ENCODE measurements at regions not wholly inside any gene's neighbourhood (a gene's known extent, or its start where the extent isn't known, plus 50 kb on each side); places are given as distances from the start of the nearest gene placed in this dataset.
A peak's percentile ranks its signal among the peaks of the same experiment; 100 is the strongest.
"Not testable (repeated sequence)": the region's sequence is repeated elsewhere in the genome, so short reads cannot be mapped to it uniquely, and the experiment has no call there.

GRCh38 chr4:17250591-17250990 lies 261.3 kb downstream of the QDPR start:
- WGBS, 2 experiments (ENCODE audit: insufficient coverage in 2 of 2) = 90 to 96% methylated on average over 2 to 3 of the region's 4 CpGs
- Histone ChIP-seq H3K9me3 (ENCODE audit: control insufficient read depth, low read length) (no peaks in the 10 kb centered on the region), H3K4me3 (ENCODE audit: extremely low read depth, insufficient read depth, low read length, poor library complexity, severe bottlenecking) (no peak overlapping the region), H3K36me3 (ENCODE audit: control insufficient read depth, insufficient read depth, low read length) (no peaks in the 10 kb centered on the region), H3K27ac (ENCODE audit: low read depth, low read length, severe bottlenecking) (no peak overlapping the region), H3K4me1 (ENCODE audit: control insufficient read depth, insufficient read depth, low read length, poor library complexity, severe bottlenecking) (no peaks in the 10 kb centered on the region)

- Histone ChIP-seq H3K4me3 (ENCODE audit: extremely low read depth, insufficient read depth, low read length, poor library complexity, severe bottlenecking) (no peak overlapping the region), H3K36me3 (ENCODE audit: control insufficient read depth, insufficient read depth, low read length) (no peaks in the 10 kb centered on the region), H3K9me3 (ENCODE audit: control insufficient read depth, low read length) (no peaks in the 10 kb centered on the region), H3K4me1 (ENCODE audit: control insufficient read depth, insufficient read depth, low read length, poor library complexity, severe bottlenecking) (no peaks in the 10 kb centered on the region), H3K27ac (ENCODE audit: low read depth, low read length, severe bottlenecking) (no peak overlapping the region)
- no CpG with 5 or more reads among the region's 2 CpGs for WGBS, 2 experiments (ENCODE audit: insufficient coverage in 2 of 2)
These were observed 265.2 kb downstream of the QDPR start for GRCh38 chr4:17246656-17247055.

DNA sequence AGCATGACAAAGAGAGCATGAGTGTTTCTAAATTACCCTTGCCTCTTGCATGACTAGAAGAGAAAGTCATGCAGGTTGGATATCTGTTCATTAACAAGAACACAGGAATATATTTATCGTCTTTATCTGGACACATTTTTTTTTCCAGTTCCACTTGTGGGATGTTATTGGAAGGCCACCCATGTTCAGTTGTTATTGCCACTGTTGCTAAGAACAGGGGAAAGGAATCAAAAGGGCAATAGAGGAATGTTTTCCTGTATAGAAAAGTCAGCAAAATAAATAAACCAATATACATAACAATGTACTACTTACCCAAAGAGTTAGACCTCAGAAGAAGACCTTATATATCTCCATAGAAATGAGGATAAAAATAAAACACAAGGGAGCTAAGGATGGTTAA lies 270.1 kb downstream of the QDPR start:
- WGBS, 2 experiments (ENCODE audit: insufficient coverage in 2 of 2) = no CpG with 5 or more reads among the region's 1 CpG
- H3K27ac ChIP-seq (ENCODE audit: low read depth, low read length, severe bottlenecking) = no peak overlapping the region
- no peaks in the 10 kb centered on the region for H3K36me3 ChIP-seq (ENCODE audit: control insufficient read depth, insufficient read depth, low read length)
- no peaks in the 10 kb centered on the region for H3K4me1 ChIP-seq (ENCODE audit: control insufficient read depth, insufficient read depth, low read length, poor library complexity, severe bottlenecking)
- H3K9me3 ChIP-seq (ENCODE audit: control insufficient read depth, low read length) = no peaks in the 10 kb centered on the region
- H3K4me3 ChIP-seq (ENCODE audit: extremely low read depth, insufficient read depth, low read length, poor library complexity, severe bottlenecking) = no peak overlapping the region

GRCh38 chr4:17238633-17239032 lies 273.3 kb downstream of the QDPR start:
- WGBS, 2 experiments (ENCODE audit: insufficient coverage in 2 of 2) = 96 to 99% methylated on average over 6 of the region's 6 CpGs
- Histone ChIP-seq H3K4me3 (ENCODE audit: extremely low read depth, insufficient read depth, low read length, poor library complexity, severe bottlenecking) (no peak overlapping the region), H3K4me1 (ENCODE audit: control insufficient read depth, insufficient read depth, low read length, poor library complexity, severe bottlenecking) (no peaks in the 10 kb centered on the region), H3K27ac (ENCODE audit: low read depth, low read length, severe bottlenecking) (no peak overlapping the region), H3K36me3 (ENCODE audit: control insufficient read depth, insufficient read depth, low read length) (no peaks in the 10 kb centered on the region), H3K9me3 (ENCODE audit: control insufficient read depth, low read length) (no peaks in the 10 kb centered on the region)

GRCh38 chr4:17236686-17237085 lies 275.2 kb downstream of the QDPR start:
- 80% methylated on average over 1 of the region's 1 CpG; no CpG with 5 or more reads in 1 of the 2 experiments for WGBS, 2 experiments (ENCODE audit: insufficient coverage in 2 of 2)
- H3K4me1 ChIP-seq (ENCODE audit: control insufficient read depth, insufficient read depth, low read length, poor library complexity, severe bottlenecking) = peaks cover 6% of the 10 kb centered on the region
- no peaks in the 10 kb centered on the region for H3K9me3 ChIP-seq (ENCODE audit: control insufficient read depth, low read length)
- H3K4me3 ChIP-seq (ENCODE audit: extremely low read depth, insufficient read depth, low read length, poor library complexity, severe bottlenecking) = no peak overlapping the region
- no peaks in the 10 kb centered on the region for H3K36me3 ChIP-seq (ENCODE audit: control insufficient read depth, insufficient read depth, low read length)
- no peak overlapping the region for H3K27ac ChIP-seq (ENCODE audit: low read depth, low read length, severe bottlenecking)

DNA sequence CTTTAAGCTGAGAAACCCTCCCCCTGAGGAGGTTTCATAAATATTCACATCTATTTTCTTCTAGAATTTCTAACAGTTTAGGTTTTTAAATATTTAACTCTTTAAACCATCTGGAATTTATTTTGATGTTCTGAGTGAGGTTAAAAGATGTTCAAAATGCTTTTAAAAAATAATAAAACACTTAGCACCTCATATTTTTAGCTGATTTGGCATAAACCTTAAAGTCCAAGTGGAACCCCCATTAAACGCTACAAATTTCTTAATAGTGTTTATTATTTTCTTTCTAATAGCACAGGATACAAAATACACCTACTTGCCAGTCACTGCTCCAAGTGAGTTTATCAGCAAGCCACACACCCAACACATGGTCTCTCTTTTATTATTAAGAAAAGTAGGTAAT lies 277.2 kb downstream of the QDPR start:
- Histone ChIP-seq H3K4me3 (ENCODE audit: extremely low read depth, insufficient read depth, low read length, poor library complexity, severe bottlenecking) (no peak overlapping the region), H3K9me3 (ENCODE audit: control insufficient read depth, low read length) (no peaks in the 10 kb centered on the region), H3K27ac (ENCODE audit: low read depth, low read length, severe bottlenecking) (no peak overlapping the region), H3K36me3 (ENCODE audit: control insufficient read depth, insufficient read depth, low read length) (no peaks in the 10 kb centered on the region), H3K4me1 (ENCODE audit: control insufficient read depth, insufficient read depth, low read length, poor library complexity, severe bottlenecking) (peaks cover 9% of the 10 kb centered on the region)
- WGBS, 2 experiments (ENCODE audit: insufficient coverage in 2 of 2) = no CpG with 5 or more reads among the region's 1 CpG

GRCh38 chr4:17232566-17233253 lies 279.2 kb downstream of the QDPR start:
- Histone ChIP-seq H3K4me3 (ENCODE audit: extremely low read depth, insufficient read depth, low read length, poor library complexity, severe bottlenecking) (no peak overlapping the region), H3K9me3 (ENCODE audit: control insufficient read depth, low read length) (no peaks in the 10 kb centered on the region), H3K27ac (ENCODE audit: low read depth, low read length, severe bottlenecking) (peak overlapping the region; percentile 58), H3K4me1 (ENCODE audit: control insufficient read depth, insufficient read depth, low read length, poor library complexity, severe bottlenecking) (peaks cover 9% of the 10 kb centered on the region), H3K36me3 (ENCODE audit: control insufficient read depth, insufficient read depth, low read length) (no peaks in the 10 kb centered on the region)
- WGBS, 2 experiments (ENCODE audit: insufficient coverage in 2 of 2) = 80% methylated on average over 2 of the region's 3 CpGs; no CpG with 5 or more reads in 1 of the 2 experiments

- not testable (repeated sequence) for H3K36me3 ChIP-seq (ENCODE audit: control insufficient read depth, insufficient read depth, low read length); H3K4me1 ChIP-seq (ENCODE audit: control insufficient read depth, insufficient read depth, low read length, poor library complexity, severe bottlenecking); H3K9me3 ChIP-seq (ENCODE audit: control insufficient read depth, low read length); H3K4me3 ChIP-seq (ENCODE audit: extremely low read depth, insufficient read depth, low read length, poor library complexity, severe bottlenecking); H3K27ac ChIP-seq (ENCODE audit: low read depth, low read length, severe bottlenecking)
- WGBS, 2 experiments (ENCODE audit: insufficient coverage in 2 of 2) = 96 to 98% methylated on average over 8 of the region's 9 CpGs
These were observed 279.9 kb downstream of the QDPR start for GRCh38 chr4:17231880-17232475.

DNA sequence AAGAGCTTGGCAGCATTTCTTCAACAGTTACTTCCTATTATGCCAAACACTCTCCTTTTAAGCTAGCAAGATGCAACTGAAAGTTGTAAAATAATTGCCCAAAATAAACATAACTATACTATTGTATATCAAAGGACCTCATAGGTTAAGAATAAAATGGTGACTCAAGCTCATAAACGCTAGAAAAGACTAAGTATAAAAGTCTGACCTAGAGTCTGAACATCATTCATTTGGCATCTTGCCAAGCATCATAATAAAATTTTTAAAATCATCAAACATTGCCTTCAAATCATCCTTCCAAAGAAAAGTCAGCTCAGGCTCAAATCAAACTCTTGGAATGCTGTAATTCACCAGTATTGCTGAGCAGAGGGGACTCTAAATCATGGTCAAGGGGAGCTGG lies 281.2 kb downstream of the QDPR start:
- Histone ChIP-seq H3K36me3 (ENCODE audit: control insufficient read depth, insufficient read depth, low read length) (no peaks in the 10 kb centered on the region), H3K27ac (ENCODE audit: low read depth, low read length, severe bottlenecking) (no peak overlapping the region)
- 80% methylated on average over 1 of the region's 1 CpG; no CpG with 5 or more reads in 1 of the 2 experiments for whole genome bisulfite sequencing, 2 experiments (ENCODE audit: insufficient coverage in 2 of 2)

DNA sequence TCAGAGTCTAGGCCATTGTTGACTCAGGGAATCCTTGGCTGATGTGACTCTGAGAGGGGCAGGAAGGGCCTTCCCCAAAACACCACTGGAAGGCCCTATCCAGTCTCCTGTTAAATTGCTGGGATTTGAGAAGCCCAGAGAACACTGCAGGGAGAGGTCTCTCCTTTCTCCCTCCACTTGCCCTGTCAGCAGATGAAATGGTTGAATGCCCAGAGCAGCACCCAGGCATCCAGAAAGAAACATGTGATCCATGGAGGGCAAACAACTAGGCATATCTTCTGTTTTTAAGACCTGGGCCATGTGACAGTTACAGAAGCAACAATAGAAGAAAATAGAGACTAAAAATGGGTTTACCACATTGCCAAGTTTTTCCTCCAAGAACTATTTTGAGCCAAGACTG lies 291.1 kb downstream of the QDPR start:
- no peak overlapping the region for H3K4me3 ChIP-seq (ENCODE audit: extremely low read depth, insufficient read depth, low read length, poor library complexity, severe bottlenecking)
- H3K27ac ChIP-seq (ENCODE audit: low read depth, low read length, severe bottlenecking) = no peak overlapping the region
- no peaks in the 10 kb centered on the region for H3K36me3 ChIP-seq (ENCODE audit: control insufficient read depth, insufficient read depth, low read length)
- H3K4me1 ChIP-seq (ENCODE audit: control insufficient read depth, insufficient read depth, low read length, poor library complexity, severe bottlenecking) = no peaks in the 10 kb centered on the region
- no peaks in the 10 kb centered on the region for H3K9me3 ChIP-seq (ENCODE audit: control insufficient read depth, low read length)

More for the DNA sequence above, 281.2 kb downstream of the QDPR start:
- Histone ChIP-seq H3K9me3 (ENCODE audit: control insufficient read depth, low read length) (no peaks in the 10 kb centered on the region), H3K4me3 (ENCODE audit: extremely low read depth, insufficient read depth, low read length, poor library complexity, severe bottlenecking) (no peak overlapping the region), H3K4me1 (ENCODE audit: control insufficient read depth, insufficient read depth, low read length, poor library complexity, severe bottlenecking) (peaks cover 9% of the 10 kb centered on the region)

DNA sequence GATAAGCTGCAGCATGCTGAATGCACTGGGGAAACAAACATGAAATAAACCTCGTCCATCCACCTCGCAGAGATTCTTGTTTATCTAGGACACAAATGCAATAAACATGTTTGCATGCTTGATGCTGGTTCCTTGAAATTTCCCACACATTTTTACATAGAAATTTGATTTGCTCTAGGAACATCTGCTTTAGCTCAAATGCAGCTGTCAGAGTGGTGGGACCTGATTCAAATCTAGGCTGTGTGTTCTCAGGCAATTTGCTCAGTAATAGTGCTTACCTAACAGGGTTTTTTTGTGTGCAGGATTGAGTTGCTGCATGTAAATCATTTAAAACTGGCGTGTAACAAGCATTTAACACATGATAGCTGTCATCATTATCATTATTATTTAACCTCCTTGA lies 293.1 kb downstream of the QDPR start:
- WGBS, 2 experiments (ENCODE audit: insufficient coverage in 2 of 2) = 100% methylated on average over 1 to 2 of the region's 3 CpGs

More for the DNA sequence above, 293.1 kb downstream of the QDPR start:
- Histone ChIP-seq H3K4me1 (ENCODE audit: control insufficient read depth, insufficient read depth, low read length, poor library complexity, severe bottlenecking) (no peaks in the 10 kb centered on the region), H3K27ac (ENCODE audit: low read depth, low read length, severe bottlenecking) (no peak overlapping the region), H3K9me3 (ENCODE audit: control insufficient read depth, low read length) (peaks cover 16% of the 10 kb centered on the region), H3K4me3 (ENCODE audit: extremely low read depth, insufficient read depth, low read length, poor library complexity, severe bottlenecking) (no peak overlapping the region), H3K36me3 (ENCODE audit: control insufficient read depth, insufficient read depth, low read length) (no peaks in the 10 kb centered on the region)

Data from mesodermal cell (in vitro differentiated cells).